ENCODE measurements at regions not wholly inside any gene's neighbourhood (a gene's known extent, or its start where the extent isn't known, plus 50 kb on each side); places are given as distances from the start of the nearest gene placed in this dataset.
"Not testable (repeated sequence)": the region's sequence is repeated elsewhere in the genome, so short reads cannot be mapped to it uniquely, and the experiment has no call there.

- DNase-seq (ENCODE audit: low spot score), result no peak
Measured at GRCh38 chr21:28518630-28519029, 474.0 kb downstream of the LTN1 start.

GRCh38 chr21:28516991-28517592 is 475.6 kb downstream of the LTN1 start:
- DNase-seq (ENCODE audit: low spot score), result peak; percentile 57

GRCh38 chr21:28516021-28516420 is 476.7 kb downstream of the LTN1 start:
- DNase-seq (ENCODE audit: low spot score), result no peak

GRCh38 chr21:28513428-28513827 is 479.2 kb downstream of the LTN1 start:
- DNase-seq (ENCODE audit: low spot score), result no peak

GRCh38 chr21:28509031-28509430 is 483.6 kb downstream of the LTN1 start:
- no peak for DNase-seq (ENCODE audit: low spot score)

GRCh38 chr21:28508126-28508525 is 484.6 kb downstream of the LTN1 start:
- DNase-seq (ENCODE audit: low spot score), result no peak

GRCh38 chr21:28496517-28496916 is 496.2 kb downstream of the LTN1 start:
- no peak for DNase-seq (ENCODE audit: low spot score)

- DNase-seq (ENCODE audit: low spot score), result no peak
Measured at GRCh38 chr21:28492127-28492526, 500.6 kb downstream of the LTN1 start.

GRCh38 chr21:28489821-28490350 is 502.8 kb downstream of the LTN1 start:
- DNase-seq (ENCODE audit: low spot score), result no peak

GRCh38 chr21:28489162-28489561 is 503.5 kb downstream of the LTN1 start:
- DNase-seq (ENCODE audit: low spot score), result no peak

- no peak for DNase-seq (ENCODE audit: low spot score)
Measured at GRCh38 chr21:28487455-28488070, 505.1 kb downstream of the LTN1 start.

GRCh38 chr21:28485301-28486022 is 507.2 kb downstream of the LTN1 start:
- DNase-seq (ENCODE audit: low spot score), result no peak

GRCh38 chr21:28483301-28484035 is 509.2 kb downstream of the LTN1 start:
- DNase-seq (ENCODE audit: low spot score), result no peak

GRCh38 chr21:28482657-28483056 is 510.0 kb downstream of the LTN1 start:
- DNase-seq (ENCODE audit: low spot score), result no peak

- DNase-seq (ENCODE audit: low spot score), result no peak
Measured at GRCh38 chr21:28480470-28480869, 512.2 kb downstream of the LTN1 start.

GRCh38 chr21:28473530-28474220 is 519.0 kb downstream of the LTN1 start:
- DNase-seq (ENCODE audit: low spot score), result no peak

GRCh38 chr21:28472543-28472942 is 520.1 kb downstream of the LTN1 start:
- not testable (repeated sequence) for DNase-seq (ENCODE audit: low spot score)

GRCh38 chr21:28464988-28465387 is 527.7 kb downstream of the LTN1 start:
- no peak for DNase-seq (ENCODE audit: low spot score)

- no peak for DNase-seq (ENCODE audit: low spot score)
Measured at GRCh38 chr21:28464095-28464494, 528.6 kb downstream of the LTN1 start.

- no peak for DNase-seq (ENCODE audit: low spot score)
Measured at GRCh38 chr21:28459193-28459592, 533.5 kb downstream of the LTN1 start.

GRCh38 chr21:28458446-28458845 is 534.2 kb downstream of the LTN1 start:
- DNase-seq (ENCODE audit: low spot score), result no peak

- no peak for DNase-seq (ENCODE audit: low spot score)
Measured at GRCh38 chr21:28455253-28455600, 537.5 kb downstream of the LTN1 start.
